Type B pancreatic cell (in vitro differentiated cells): ENCODE measurements at regions not wholly inside any gene's neighbourhood (a gene's known extent, or its start where the extent isn't known, plus 50 kb on each side); places are given as distances from the start of the nearest gene placed in this dataset.
A peak's percentile ranks its signal among the peaks of the same experiment; 100 is the strongest.
"Not testable (repeated sequence)": the region's sequence is repeated elsewhere in the genome, so short reads cannot be mapped to it uniquely, and the experiment has no call there.

Source experiments
- DNase-seq: peaks from one replicate; pipeline ENCODE4 v3.0.0; 2021; ENCODE audit warnings: mixed read lengths; ENCODE audit not compliant: unreplicated experiment; ENCODE audit errors: extremely low spot score
- H3K27ac Mint-ChIP-seq: 2 replicates; pipeline ENCODE4 v1.8.0; 2021; ENCODE audit warnings: mild to moderate bottlenecking, mixed read lengths
- H3K27me3 Mint-ChIP-seq: 2 replicates; pipeline ENCODE4 v1.8.0; 2021; ENCODE audit warnings: mixed read lengths
- H3K36me3 Mint-ChIP-seq: 2 replicates; pipeline ENCODE4 v1.8.0; 2021; ENCODE audit warnings: mixed read lengths
- H3K4me1 Mint-ChIP-seq: one replicate; pipeline ENCODE4 v1.8.0; 2021; ENCODE audit warnings: mixed read lengths; ENCODE audit not compliant: unreplicated experiment
- H3K4me3 Mint-ChIP-seq: 2 replicates; pipeline ENCODE4 v1.8.0; 2021; ENCODE audit warnings: mild to moderate bottlenecking, mixed read lengths
- H3K9me3 Mint-ChIP-seq: 2 replicates; pipeline ENCODE4 v1.8.0; 2021; ENCODE audit warnings: mixed read lengths
- CTCF ChIP-seq: fragments of 200-600 bp; sonication (generic); conservative IDR thresholded peaks from 2 replicates; pipeline ENCODE4 v1.5.0; 2021; ENCODE audit warnings: antibody characterized with exemption, mild to moderate bottlenecking

DNA sequence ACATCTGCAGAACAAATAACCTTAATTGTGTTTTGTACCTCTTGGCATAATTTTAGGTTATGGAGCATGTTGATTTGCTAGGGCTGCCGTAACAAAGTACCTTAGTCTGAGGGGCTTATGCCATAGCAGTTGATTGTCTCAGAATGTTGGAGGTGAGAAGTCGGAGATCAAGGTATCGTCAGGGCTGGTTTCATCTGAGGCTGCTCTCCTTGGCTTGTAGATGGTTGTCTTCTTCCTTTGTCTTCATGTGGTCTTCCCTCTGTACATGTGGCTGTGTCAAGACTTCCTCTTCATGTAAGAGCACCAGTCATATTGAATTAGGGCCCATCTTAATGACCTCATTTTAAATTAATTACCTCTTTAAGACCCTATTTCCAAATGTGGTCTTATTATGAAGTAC lies 64.4 kb upstream of the PTHLH start:
- H3K4me3 Mint-ChIP-seq = no peak overlapping the region
- H3K4me1 Mint-ChIP-seq = peaks cover 6% of the 10 kb centered on the region
- H3K27me3 Mint-ChIP-seq = no peaks in the 10 kb centered on the region
- H3K9me3 Mint-ChIP-seq = no peaks in the 10 kb centered on the region
- no peak overlapping the region for H3K27ac Mint-ChIP-seq
- no peaks in the 10 kb centered on the region for H3K36me3 Mint-ChIP-seq
- TF ChIP-seq CTCF = no peak
- DNase-seq = no peak

DNA sequence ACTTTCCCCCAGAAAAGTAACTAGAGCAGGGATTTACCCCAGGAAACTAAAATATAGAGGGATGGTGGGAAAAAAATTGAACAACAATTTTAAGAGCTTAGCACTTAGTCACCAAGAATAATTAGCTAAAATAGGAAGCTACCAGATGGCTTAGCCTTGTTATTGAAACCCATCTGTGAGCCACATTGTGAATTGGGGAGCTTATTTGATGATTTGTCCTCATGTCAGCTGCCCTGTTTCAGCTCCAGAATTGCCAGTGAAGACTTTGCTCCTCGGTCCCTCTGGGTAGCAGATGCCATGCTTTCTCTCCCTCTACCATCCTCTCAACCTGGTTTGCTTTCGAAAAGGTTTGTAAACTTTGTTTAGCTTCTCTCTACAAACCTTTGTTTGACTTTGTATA lies 67.7 kb upstream of the PTHLH start:
- Mint-ChIP-seq H3K4me1 (no peaks in the 10 kb centered on the region), H3K4me3 (no peak overlapping the region), H3K27me3 (no peaks in the 10 kb centered on the region), H3K36me3 (no peaks in the 10 kb centered on the region), H3K9me3 (no peaks in the 10 kb centered on the region), H3K27ac (no peak overlapping the region)
- DNase-seq = no peak
- no peak for TF ChIP-seq CTCF

GRCh38 chr12:28046600-28046999 lies 74.1 kb upstream of the PTHLH start:
- not testable (repeated sequence) for DNase-seq, H3K27ac Mint-ChIP-seq, H3K36me3 Mint-ChIP-seq, H3K4me3 Mint-ChIP-seq, H3K27me3 Mint-ChIP-seq, H3K9me3 Mint-ChIP-seq, H3K4me1 Mint-ChIP-seq

- H3K36me3 Mint-ChIP-seq = no peaks in the 10 kb centered on the region
- H3K4me3 Mint-ChIP-seq = no peak overlapping the region
- H3K4me1 Mint-ChIP-seq = peaks cover 6% of the 10 kb centered on the region
Measured at GRCh38 chr12:28050606-28051005, 78.1 kb upstream of the PTHLH start.

DNA sequence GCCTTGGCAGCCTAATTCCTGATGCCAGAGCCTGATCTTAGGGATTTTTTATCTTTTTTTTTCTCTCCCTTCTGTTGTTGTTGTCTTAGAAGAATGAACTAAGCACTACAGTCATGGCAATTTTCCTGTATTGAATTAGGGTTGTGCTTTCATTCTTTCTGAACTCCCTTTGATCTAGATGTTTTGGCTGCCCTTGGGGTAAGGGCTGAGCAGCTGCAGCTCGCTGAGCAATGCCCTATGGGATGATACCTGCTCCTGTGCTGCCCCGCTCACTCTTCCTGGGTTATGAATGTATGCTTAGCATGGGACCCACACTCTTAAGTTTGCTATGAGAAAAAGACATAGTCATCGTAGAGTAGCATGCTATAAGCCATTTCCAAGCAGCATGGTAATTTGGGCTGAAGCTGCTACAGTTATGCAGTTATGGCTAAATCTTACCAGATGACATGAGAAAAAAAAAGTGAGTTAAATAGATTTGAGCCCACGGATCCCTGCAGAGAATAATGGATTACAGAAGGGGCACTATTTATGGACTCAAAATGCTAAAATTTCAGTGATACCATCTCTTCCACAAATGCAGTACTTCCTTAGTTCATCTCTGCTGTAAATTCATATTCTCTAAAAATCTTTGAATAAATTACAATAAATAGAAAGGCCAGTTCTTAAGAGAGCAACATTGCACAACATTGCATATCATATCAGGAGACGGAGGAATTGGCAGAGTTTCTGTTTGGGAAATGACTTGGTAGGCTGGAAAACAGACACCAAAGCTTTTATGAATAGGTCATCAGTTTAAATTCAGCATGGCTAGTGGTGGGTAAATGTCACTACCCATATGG lies 79.2 kb upstream of the PTHLH start:
- peak overlapping the region; percentile 11 for H3K4me3 Mint-ChIP-seq
- no peaks in the 10 kb centered on the region for H3K27me3 Mint-ChIP-seq
- H3K36me3 Mint-ChIP-seq = no peaks in the 10 kb centered on the region
- H3K27ac Mint-ChIP-seq = no peak overlapping the region
- H3K4me1 Mint-ChIP-seq = peaks cover 6% of the 10 kb centered on the region
- H3K9me3 Mint-ChIP-seq = no peaks in the 10 kb centered on the region
- no peak for TF ChIP-seq CTCF
- DNase-seq = no peak

More at GRCh38 chr12:28050606-28051005, 78.1 kb upstream of the PTHLH start:
- TF ChIP-seq CTCF = no peak
- no peak for DNase-seq
- H3K27ac Mint-ChIP-seq = no peak overlapping the region
- no peaks in the 10 kb centered on the region for H3K27me3 Mint-ChIP-seq
- H3K9me3 Mint-ChIP-seq = no peaks in the 10 kb centered on the region

DNA sequence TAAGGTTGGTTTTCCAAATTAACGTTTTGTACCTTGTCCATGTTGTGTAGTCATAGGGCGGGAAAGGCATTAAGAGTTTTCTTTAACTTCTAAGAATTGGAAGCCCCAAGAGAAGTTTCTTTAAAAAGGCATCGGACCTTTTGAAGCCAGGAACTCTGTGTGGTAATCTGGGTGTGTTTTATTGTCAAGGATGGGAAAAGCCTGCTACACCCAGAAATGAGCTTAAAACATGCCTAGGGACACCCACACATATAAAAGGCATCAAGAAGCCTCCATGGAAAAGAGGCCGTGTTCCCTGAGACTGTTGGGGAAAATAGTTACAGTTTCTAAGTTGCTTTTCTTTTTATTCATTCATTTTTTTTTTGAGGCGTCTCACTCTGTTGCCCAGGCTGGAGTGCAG lies 81.0 kb upstream of the PTHLH start:
- Mint-ChIP-seq H3K9me3 (no peaks in the 10 kb centered on the region), H3K36me3 (no peaks in the 10 kb centered on the region), H3K4me1 (peaks cover 6% of the 10 kb centered on the region), H3K4me3 (no peak overlapping the region), H3K27ac (no peak overlapping the region), H3K27me3 (no peaks in the 10 kb centered on the region)
- no peak for DNase-seq
- TF ChIP-seq CTCF = no peak
